ENCODE measurements at regions not wholly inside any gene's neighbourhood (a gene's known extent, or its start where the extent isn't known, plus 50 kb on each side); places are given as distances from the start of the nearest gene placed in this dataset.

GRCh38 chr2:10245021-10245420 is 57.7 kb upstream of the HPCAL1 start:
- peaks cover 3% of the 10 kb centered on the region for H3K27me3 ChIP-seq (ENCODE audit: control insufficient read depth, insufficient read depth, low read length)
- 81% methylated on average over 8 of the region's 8 CpGs for WGBS (ENCODE audit: insufficient coverage)
- no peak overlapping the region for H3K27ac ChIP-seq (ENCODE audit: low read length)
- no peaks in the 10 kb centered on the region for H3K4me1 ChIP-seq (ENCODE audit: control insufficient read depth, insufficient read depth, low read length)
- H3K4me3 ChIP-seq (ENCODE audit: low read length): no peak overlapping the region
- DNase-seq: no peak
- peaks cover 3% of the 10 kb centered on the region for H3K9me3 ChIP-seq (replicated peaks; ENCODE audit: control insufficient read depth, low read depth, low read length)
- H3K36me3 ChIP-seq (ENCODE audit: control insufficient read depth, insufficient read depth, low read length): no peaks in the 10 kb centered on the region

- WGBS (ENCODE audit: insufficient coverage): 93% methylated on average over 11 of the region's 11 CpGs
- Histone ChIP-seq H3K27me3 (ENCODE audit: control insufficient read depth, insufficient read depth, low read length) (peaks cover 3% of the 10 kb centered on the region), H3K4me1 (ENCODE audit: control insufficient read depth, insufficient read depth, low read length) (no peaks in the 10 kb centered on the region), H3K4me3 (ENCODE audit: low read length) (no peak overlapping the region), H3K27ac (ENCODE audit: low read length) (no peak overlapping the region), H3K36me3 (ENCODE audit: control insufficient read depth, insufficient read depth, low read length) (no peaks in the 10 kb centered on the region), H3K9me3 (replicated peaks; ENCODE audit: control insufficient read depth, low read depth, low read length) (peaks cover 6% of the 10 kb centered on the region)
- DNase-seq: no peak
These were observed 57.0 kb upstream of the HPCAL1 start for GRCh38 chr2:10245661-10246060.

- Histone ChIP-seq H3K4me1 (ENCODE audit: control insufficient read depth, insufficient read depth, low read length) (no peaks in the 10 kb centered on the region), H3K4me3 (ENCODE audit: low read length) (no peak overlapping the region), H3K27me3 (ENCODE audit: control insufficient read depth, insufficient read depth, low read length) (peaks cover 3% of the 10 kb centered on the region), H3K36me3 (ENCODE audit: control insufficient read depth, insufficient read depth, low read length) (no peaks in the 10 kb centered on the region), H3K27ac (ENCODE audit: low read length) (no peak overlapping the region), H3K9me3 (replicated peaks; ENCODE audit: control insufficient read depth, low read depth, low read length) (peaks cover 8% of the 10 kb centered on the region)
- DNase-seq: no peak
- 85% methylated on average over 6 of the region's 8 CpGs for WGBS (ENCODE audit: insufficient coverage)
These were observed 56.3 kb upstream of the HPCAL1 start for GRCh38 chr2:10246370-10246769.

GRCh38 chr2:10246831-10247230 is 55.9 kb upstream of the HPCAL1 start:
- no peak for DNase-seq
- WGBS (ENCODE audit: insufficient coverage): 66% methylated on average over 3 of the region's 5 CpGs
- no peak overlapping the region for H3K27ac ChIP-seq (ENCODE audit: low read length)

GRCh38 chr2:10249798-10250197 is 52.9 kb upstream of the HPCAL1 start:
- no CpG with 5 or more reads among the region's 1 CpG for WGBS (ENCODE audit: insufficient coverage)
- no peak for DNase-seq
- no peak overlapping the region for H3K4me3 ChIP-seq (ENCODE audit: low read length)
- H3K9me3 ChIP-seq (replicated peaks; ENCODE audit: control insufficient read depth, low read depth, low read length): peaks cover 8% of the 10 kb centered on the region
- H3K4me1 ChIP-seq (ENCODE audit: control insufficient read depth, insufficient read depth, low read length): peaks cover 11% of the 10 kb centered on the region
- no peaks in the 10 kb centered on the region for H3K36me3 ChIP-seq (ENCODE audit: control insufficient read depth, insufficient read depth, low read length)
- H3K27ac ChIP-seq (ENCODE audit: low read length): no peak overlapping the region
- H3K27me3 ChIP-seq (ENCODE audit: control insufficient read depth, insufficient read depth, low read length): peaks cover 4% of the 10 kb centered on the region

More at GRCh38 chr2:10246831-10247230, 55.9 kb upstream of the HPCAL1 start:
- Histone ChIP-seq H3K4me1 (ENCODE audit: control insufficient read depth, insufficient read depth, low read length) (no peaks in the 10 kb centered on the region), H3K9me3 (replicated peaks; ENCODE audit: control insufficient read depth, low read depth, low read length) (peaks cover 8% of the 10 kb centered on the region), H3K27me3 (ENCODE audit: control insufficient read depth, insufficient read depth, low read length) (peaks cover 3% of the 10 kb centered on the region), H3K4me3 (ENCODE audit: low read length) (no peak overlapping the region), H3K36me3 (ENCODE audit: control insufficient read depth, insufficient read depth, low read length) (no peaks in the 10 kb centered on the region)

- Histone ChIP-seq H3K36me3 (ENCODE audit: control insufficient read depth, insufficient read depth, low read length) (no peaks in the 10 kb centered on the region), H3K27ac (ENCODE audit: low read length) (no peak overlapping the region), H3K4me3 (ENCODE audit: low read length) (no peak overlapping the region), H3K9me3 (replicated peaks; ENCODE audit: control insufficient read depth, low read depth, low read length) (peaks cover 8% of the 10 kb centered on the region), H3K4me1 (ENCODE audit: control insufficient read depth, insufficient read depth, low read length) (peaks cover 17% of the 10 kb centered on the region), H3K27me3 (ENCODE audit: control insufficient read depth, insufficient read depth, low read length) (peaks cover 2% of the 10 kb centered on the region)
- 86% methylated on average over 1 of the region's 2 CpGs for WGBS (ENCODE audit: insufficient coverage)
- DNase-seq: no peak
These were observed 50.5 kb upstream of the HPCAL1 start for GRCh38 chr2:10252224-10252623.

- peaks cover 8% of the 10 kb centered on the region for H3K9me3 ChIP-seq (replicated peaks; ENCODE audit: control insufficient read depth, low read depth, low read length)
- WGBS (ENCODE audit: insufficient coverage): no CpG with 5 or more reads among the region's 3 CpGs
- H3K4me1 ChIP-seq (ENCODE audit: control insufficient read depth, insufficient read depth, low read length): peaks cover 17% of the 10 kb centered on the region
- no peak for DNase-seq
- peaks cover 2% of the 10 kb centered on the region for H3K27me3 ChIP-seq (ENCODE audit: control insufficient read depth, insufficient read depth, low read length)
- H3K36me3 ChIP-seq (ENCODE audit: control insufficient read depth, insufficient read depth, low read length): no peaks in the 10 kb centered on the region
- no peak overlapping the region for H3K4me3 ChIP-seq (ENCODE audit: low read length)
- H3K27ac ChIP-seq (ENCODE audit: low read length): no peak overlapping the region
These were observed 50.0 kb upstream of the HPCAL1 start for GRCh38 chr2:10252661-10253060.
